Colonic mucosa (tissue), 4 donors: ENCODE measurements at regions not wholly inside any gene's neighbourhood (a gene's known extent, or its start where the extent isn't known, plus 50 kb on each side); places are given as distances from the start of the nearest gene placed in this dataset.

ENCODE experiments used
- DNase-seq: peaks from one replicate; pipeline ENCODE4 v3.0.0-alpha.2; 2020
- H3K27ac ChIP-seq: fragments of 200-600 bp; one replicate; pipeline ENCODE4 v1.8.0; 2021
- H3K27me3 ChIP-seq: fragments of 200-600 bp; one replicate; pipeline ENCODE4 v1.8.0; 2021
- H3K36me3 ChIP-seq: fragments of 200-600 bp; one replicate; pipeline ENCODE4 v1.8.0; 2021
- H3K4me1 ChIP-seq: fragments of 200-600 bp; one replicate; pipeline ENCODE4 v1.8.0; 2021; ENCODE audit warnings: mild to moderate bottlenecking
- H3K4me3 ChIP-seq: fragments of 200-600 bp; one replicate; pipeline ENCODE4 v1.8.0; 2021
- H3K9ac ChIP-seq, 2 donors: one replicate each; pipeline ENCODE4 v1.7.0; 2013; ENCODE audit warnings: control low read depth in 2 of 2, low read depth in 2 of 2, low read length in 2 of 2
- H3K9me3 ChIP-seq: fragments of 200-600 bp; one replicate; pipeline ENCODE4 v1.8.0; 2021
- intact Hi-C: fragments of 100-400 bp; cut with DNase I; formaldehyde crosslinking; loops from one replicate; pipeline ENCODE4 v1.14.1; 2022
- TF ChIP-seq, protein P1 (sequence below): fragments of 200-600 bp; IDR thresholded peaks from one replicate; pipeline ENCODE4 v1.8.0; 2022; ENCODE audit warnings: antibody characterized with exemption, mild to moderate bottlenecking
- donor health status: healthy.
- donor health status: DM: no; HTN: no; CAD: no.
- donor health status: DM: no; HTN: no; CAD: no.

DNA sequence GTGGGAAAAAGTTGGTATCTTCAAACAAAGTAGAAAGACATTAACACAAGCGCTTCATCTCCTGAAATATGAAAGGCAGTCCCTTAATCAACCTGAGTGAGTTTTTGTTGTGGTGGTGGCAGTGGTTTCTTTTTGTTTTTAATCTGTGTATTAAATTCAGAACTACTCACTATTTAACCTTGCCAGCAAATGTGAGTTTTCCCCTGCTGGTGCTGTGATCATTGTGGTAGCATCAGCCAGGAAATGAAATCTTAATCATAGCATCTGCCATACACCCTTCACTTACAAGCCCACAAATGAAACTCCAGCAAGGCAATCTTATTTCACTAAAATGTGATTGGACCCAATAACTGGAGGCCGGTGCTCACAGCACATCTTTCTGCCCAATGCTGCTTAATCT lies 229.7 kb downstream of the SHOX2 start:
- Histone ChIP-seq H3K9ac (no peak overlapping the region), H3K4me1 (no peaks in the 10 kb centered on the region), H3K36me3 (no peaks in the 10 kb centered on the region), H3K27me3 (no peaks in the 10 kb centered on the region), H3K4me3 (no peak overlapping the region), H3K9me3 (no peaks in the 10 kb centered on the region), H3K27ac (no peak overlapping the region)
- TF ChIP-seq, protein P1, sequence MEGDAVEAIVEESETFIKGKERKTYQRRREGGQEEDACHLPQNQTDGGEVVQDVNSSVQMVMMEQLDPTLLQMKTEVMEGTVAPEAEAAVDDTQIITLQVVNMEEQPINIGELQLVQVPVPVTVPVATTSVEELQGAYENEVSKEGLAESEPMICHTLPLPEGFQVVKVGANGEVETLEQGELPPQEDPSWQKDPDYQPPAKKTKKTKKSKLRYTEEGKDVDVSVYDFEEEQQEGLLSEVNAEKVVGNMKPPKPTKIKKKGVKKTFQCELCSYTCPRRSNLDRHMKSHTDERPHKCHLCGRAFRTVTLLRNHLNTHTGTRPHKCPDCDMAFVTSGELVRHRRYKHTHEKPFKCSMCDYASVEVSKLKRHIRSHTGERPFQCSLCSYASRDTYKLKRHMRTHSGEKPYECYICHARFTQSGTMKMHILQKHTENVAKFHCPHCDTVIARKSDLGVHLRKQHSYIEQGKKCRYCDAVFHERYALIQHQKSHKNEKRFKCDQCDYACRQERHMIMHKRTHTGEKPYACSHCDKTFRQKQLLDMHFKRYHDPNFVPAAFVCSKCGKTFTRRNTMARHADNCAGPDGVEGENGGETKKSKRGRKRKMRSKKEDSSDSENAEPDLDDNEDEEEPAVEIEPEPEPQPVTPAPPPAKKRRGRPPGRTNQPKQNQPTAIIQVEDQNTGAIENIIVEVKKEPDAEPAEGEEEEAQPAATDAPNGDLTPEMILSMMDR: no peak
- intact Hi-C loops: no loop called here
- no peak for DNase-seq

DNA sequence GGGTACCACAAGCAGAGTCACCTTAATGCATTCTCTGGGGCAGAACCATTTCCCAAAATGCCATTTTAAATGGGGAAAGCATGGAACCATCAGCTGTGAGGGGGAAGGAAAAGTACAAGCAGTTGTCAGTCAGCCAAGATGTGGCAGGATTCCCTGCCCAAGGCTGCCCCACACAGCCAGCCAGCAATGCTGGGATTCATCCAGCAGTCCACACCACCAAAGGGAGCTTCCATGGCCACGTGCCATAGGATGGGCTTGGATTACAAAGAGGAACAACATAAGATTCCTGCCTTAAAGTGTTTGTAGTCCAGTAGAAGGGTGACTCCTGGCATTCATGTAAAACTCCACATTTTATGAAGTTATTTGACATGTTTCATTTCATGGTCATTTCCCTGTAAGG lies 233.3 kb downstream of the SHOX2 start:
- no peak for DNase-seq
- intact Hi-C loops: no loop called here
- Histone ChIP-seq H3K9me3 (no peaks in the 10 kb centered on the region), H3K36me3 (no peaks in the 10 kb centered on the region), H3K27ac (no peak overlapping the region), H3K4me3 (no peak overlapping the region), H3K9ac (no peak overlapping the region), H3K27me3 (no peaks in the 10 kb centered on the region), H3K4me1 (no peaks in the 10 kb centered on the region)
- TF ChIP-seq, protein P1: no peak

DNA sequence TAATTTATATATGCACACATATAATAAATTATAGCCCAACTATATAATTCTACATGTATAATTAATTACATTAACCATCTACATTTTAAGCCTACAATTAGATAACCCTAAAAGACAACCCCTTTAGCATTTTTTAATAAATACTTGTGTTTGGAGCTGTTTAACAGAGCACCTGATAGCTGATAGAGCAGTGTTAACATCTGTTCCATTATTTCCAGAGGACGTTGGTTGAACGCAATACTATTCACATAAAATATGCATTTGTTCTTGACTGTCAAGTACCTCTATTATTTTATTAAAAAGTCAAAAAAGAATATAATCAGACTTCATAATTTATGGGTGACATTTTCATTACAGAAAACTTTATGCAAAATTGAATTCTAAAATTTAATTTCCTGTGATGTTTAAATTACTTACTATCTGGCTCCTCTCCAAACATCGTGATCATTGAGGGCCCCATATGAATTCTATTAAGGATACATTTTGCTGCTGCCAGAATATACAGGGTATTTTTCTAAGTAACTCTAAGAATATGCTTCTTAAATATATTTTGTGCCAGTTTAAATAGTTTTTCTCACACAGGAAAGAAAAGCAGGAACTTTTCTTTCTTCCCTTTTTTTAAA lies 234.3 kb downstream of the SHOX2 start:
- no peaks in the 10 kb centered on the region for H3K4me1 ChIP-seq
- DNase-seq: no peak
- TF ChIP-seq, protein P1: no peak
- no peak overlapping the region for H3K27ac ChIP-seq
- no peaks in the 10 kb centered on the region for H3K9me3 ChIP-seq
- no peak overlapping the region for H3K4me3 ChIP-seq
- no peaks in the 10 kb centered on the region for H3K27me3 ChIP-seq
- no peak overlapping the region for H3K9ac ChIP-seq
- H3K36me3 ChIP-seq: no peaks in the 10 kb centered on the region
- intact Hi-C loops: no loop called here

DNA sequence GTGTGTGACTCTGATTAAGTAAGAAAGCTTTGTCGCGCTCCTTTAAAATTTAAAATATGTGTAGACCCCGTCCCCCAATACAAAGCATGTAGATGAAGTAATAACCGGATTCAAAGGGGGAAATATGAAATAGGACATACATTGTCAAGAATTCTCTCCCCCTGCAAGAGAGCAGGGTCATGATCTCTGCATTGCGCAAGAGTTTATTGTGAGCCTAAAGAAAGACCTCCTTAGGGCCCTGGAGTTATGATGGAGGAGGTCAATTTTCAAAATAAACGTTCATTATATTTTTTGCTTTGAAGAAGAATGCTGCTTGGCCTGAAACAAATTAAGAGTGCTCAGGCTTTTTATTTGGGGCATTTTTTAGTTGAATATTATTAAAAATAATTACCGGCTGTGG lies 235.0 kb downstream of the SHOX2 start:
- no peaks in the 10 kb centered on the region for H3K27me3 ChIP-seq
- TF ChIP-seq, protein P1: no peak
- no peaks in the 10 kb centered on the region for H3K9me3 ChIP-seq
- no peaks in the 10 kb centered on the region for H3K36me3 ChIP-seq
- no peaks in the 10 kb centered on the region for H3K4me1 ChIP-seq
- H3K27ac ChIP-seq: no peak overlapping the region
- H3K4me3 ChIP-seq: no peak overlapping the region
- DNase-seq: no peak
- H3K9ac ChIP-seq: no peak overlapping the region
- intact Hi-C loops: no loop called here

DNA sequence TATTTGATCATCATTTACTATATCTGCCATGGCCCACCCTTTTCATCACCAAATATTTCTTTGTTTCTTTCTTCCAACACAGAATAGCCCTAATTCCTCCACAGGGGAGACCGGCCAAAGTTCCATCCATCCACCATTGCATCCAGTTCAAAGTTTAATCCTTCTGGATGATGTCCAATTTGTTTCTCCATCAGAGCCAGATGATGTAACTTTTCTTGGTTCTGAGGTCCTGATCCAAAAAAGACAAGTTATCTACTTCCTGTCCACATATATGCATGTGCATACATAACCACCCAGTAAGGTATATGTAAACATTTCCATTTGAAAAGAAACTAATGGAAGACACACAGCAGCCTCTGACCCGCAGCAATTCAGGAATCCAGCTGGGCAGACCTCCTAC lies 237.3 kb downstream of the SHOX2 start:
- Histone ChIP-seq H3K4me1 (no peaks in the 10 kb centered on the region), H3K9me3 (no peaks in the 10 kb centered on the region), H3K27me3 (no peaks in the 10 kb centered on the region), H3K4me3 (no peak overlapping the region), H3K9ac (no peak overlapping the region), H3K36me3 (no peaks in the 10 kb centered on the region), H3K27ac (no peak overlapping the region)
- DNase-seq: no peak
- intact Hi-C loops: loop anchor here (5.0 to 10.0 kb wide), 2 partner anchors 446 to 563 kb away; no protein-coding TSS in a partner anchor
- TF ChIP-seq, protein P1: no peak
